DOHH2 (cell line): ENCODE measurements at regions not wholly inside any gene's neighbourhood (a gene's known extent, or its start where the extent isn't known, plus 50 kb on each side); places are given as distances from the start of the nearest gene placed in this dataset.

Experiments used
- H3F3A ChIP-seq: fragments of 200-600 bp; sonication (generic), shearing (Covaris generic); 2 replicates; pipeline ENCODE4 v1.6.0; 2016; ENCODE audit warnings: antibody characterized with exemption, mild to moderate bottlenecking; ENCODE audit not compliant: control insufficient read depth, insufficient read depth
- H3K27ac ChIP-seq: fragments of 200-600 bp; sonication (generic); 2 replicates; pipeline ENCODE4 v1.5.1; 2014; ENCODE audit warnings: low read depth, mild to moderate bottlenecking, low read length, moderate library complexity
- H3K27me3 ChIP-seq: fragments of 200-600 bp; sonication (generic); 2 replicates; pipeline ENCODE4 v1.6.1; 2014; ENCODE audit warnings: mild to moderate bottlenecking, low read length, mixed read lengths; ENCODE audit not compliant: control insufficient read depth
- H3K36me3 ChIP-seq: fragments of 200-600 bp; sonication (generic); 2 replicates; pipeline ENCODE4 v1.6.1; 2014; ENCODE audit warnings: mild to moderate bottlenecking, low read length, moderate library complexity, mixed read lengths; ENCODE audit not compliant: control insufficient read depth
- H3K4me1 ChIP-seq: fragments of 200-600 bp; sonication (generic); 2 replicates; pipeline ENCODE4 v1.6.1; 2014; ENCODE audit warnings: mild to moderate bottlenecking, low read length, mixed read lengths; ENCODE audit not compliant: control insufficient read depth
- H3K4me2 ChIP-seq: fragments of 200-600 bp; sonication (generic); 2 replicates; pipeline ENCODE4 v1.6.0; 2014; ENCODE audit warnings: mild to moderate bottlenecking, low read length, moderate library complexity
- H3K4me3 ChIP-seq: fragments of 200-600 bp; sonication (generic); 2 replicates; pipeline ENCODE4 v1.5.1; 2014; ENCODE audit warnings: mild to moderate bottlenecking, low read length, mixed read lengths
- H3K79me2 ChIP-seq: fragments of 200-600 bp; sonication (generic); 2 replicates; pipeline ENCODE4 v1.6.1; 2014; ENCODE audit warnings: mild to moderate bottlenecking, low read length, mixed read lengths; ENCODE audit not compliant: control insufficient read depth
- H3K9me2 ChIP-seq: fragments of 200-600 bp; sonication (generic); replicated peaks from 2 replicates; pipeline ENCODE4 v1.6.1; 2014; ENCODE audit warnings: mild to moderate bottlenecking, low read length, mixed read lengths; ENCODE audit not compliant: control insufficient read depth
- H3K9me3 ChIP-seq: fragments of 200-600 bp; sonication (generic); 2 replicates; pipeline ENCODE4 v1.6.1; 2014; ENCODE audit warnings: antibody characterized with exemption, low read length, mixed read lengths; ENCODE audit not compliant: control insufficient read depth, insufficient read depth
- H4K20me1 ChIP-seq: fragments of 200-600 bp; sonication (generic); 2 replicates; pipeline ENCODE4 v1.6.0; 2014; ENCODE audit warnings: low read depth, mild to moderate bottlenecking, antibody characterized with exemption, low read length, moderate library complexity; ENCODE audit not compliant: control insufficient read depth, insufficient read depth
- CTCF ChIP-seq: fragments of 200-600 bp; sonication (generic); IDR thresholded peaks from one replicate; pipeline ENCODE4 v1.5.1; 2014; ENCODE audit warnings: antibody characterized with exemption, mild to moderate bottlenecking, low read depth, low read length; ENCODE audit not compliant: poor library complexity, severe bottlenecking
- EZH2phosphoT487 ChIP-seq: fragments of 200-600 bp; sonication (generic); IDR thresholded peaks from 2 replicates; pipeline ENCODE4 v1.6.1; 2017; ENCODE audit warnings: borderline replicate concordance, mild to moderate bottlenecking, antibody characterized with exemption, low read length, moderate library complexity, mixed read lengths

- H3K79me2 ChIP-seq = no peaks in the 10 kb centered on the region
Observed at GRCh38 chr5:125890511-125890931, 532.7 kb upstream of the GRAMD2B start.

GRCh38 chr5:125891061-125891725 lies 532.0 kb upstream of the GRAMD2B start:
- Histone ChIP-seq H3K4me3 (no peak overlapping the region), H3K27ac (no peak overlapping the region), H3F3A (no peaks in the 10 kb centered on the region), H4K20me1 (no peaks in the 10 kb centered on the region), H3K9me3 (peaks cover 3% of the 10 kb centered on the region; the same call in 1 of the 2 replicates), H3K27me3 (no peaks in the 10 kb centered on the region), H3K9me2 (no peaks in the 10 kb centered on the region), H3K36me3 (no peaks in the 10 kb centered on the region), H3K4me2 (no peak overlapping the region), H3K4me1 (no peaks in the 10 kb centered on the region), H3K79me2 (no peaks in the 10 kb centered on the region)
- no peak for TF ChIP-seq CTCF
- no peak for TF ChIP-seq EZH2phosphoT487

More at GRCh38 chr5:125890511-125890931, 532.7 kb upstream of the GRAMD2B start:
- Histone ChIP-seq H3K9me2 (no peaks in the 10 kb centered on the region), H4K20me1 (no peaks in the 10 kb centered on the region), H3K27ac (no peak overlapping the region), H3K36me3 (no peaks in the 10 kb centered on the region), H3K9me3 (peaks cover 3% of the 10 kb centered on the region; the same call in 1 of the 2 replicates), H3K4me1 (no peaks in the 10 kb centered on the region), H3K27me3 (no peaks in the 10 kb centered on the region), H3K4me3 (no peak overlapping the region), H3K4me2 (no peak overlapping the region), H3F3A (no peaks in the 10 kb centered on the region)
- TF ChIP-seq EZH2phosphoT487 = no peak
- no peak for TF ChIP-seq CTCF

GRCh38 chr5:125894383-125894782 lies 528.8 kb upstream of the GRAMD2B start:
- no peak overlapping the region for H3K4me3 ChIP-seq
- no peaks in the 10 kb centered on the region for H3K9me2 ChIP-seq
- no peaks in the 10 kb centered on the region for H3K36me3 ChIP-seq
- H4K20me1 ChIP-seq = no peaks in the 10 kb centered on the region
- no peaks in the 10 kb centered on the region for H3K27me3 ChIP-seq
- H3K27ac ChIP-seq = no peak overlapping the region
- H3K79me2 ChIP-seq = no peaks in the 10 kb centered on the region
- peaks cover 3% of the 10 kb centered on the region; the same call in 1 of the 2 replicates for H3K9me3 ChIP-seq
- H3K4me1 ChIP-seq = no peaks in the 10 kb centered on the region
- no peaks in the 10 kb centered on the region for H3F3A ChIP-seq
- TF ChIP-seq CTCF = no peak
- H3K4me2 ChIP-seq = no peak overlapping the region
